GM12878 (cell line): ENCODE measurements at regions not wholly inside any gene's neighbourhood (a gene's known extent, or its start where the extent isn't known, plus 50 kb on each side); places are given as distances from the start of the nearest gene placed in this dataset.
"Not testable (repeated sequence)": the region's sequence is repeated elsewhere in the genome, so short reads cannot be mapped to it uniquely, and the experiment has no call there.

Source experiments
- ATAC-seq: fragments of 200-7000 bp; cut with Tn5 transposase; 3 replicates; pipeline ENCODE4 v1.9.1; 2020; ENCODE audit warnings: mild to moderate bottlenecking, moderate library complexity
- BruUV-seq: library from RNA; stranded (reverse); fragments of 400-500 nt; replicated peaks from 2 replicates; lab custom pipeline; 2021; lab: Mats Ljungman, UMichigan
- CTCF ChIA-PET: fragments of 300-600 bp; sonication (Branson Sonifier 250); formaldehyde crosslinking; extraction: SDS; loops from one replicate; lab custom pipeline; 2021; ENCODE audit warnings: inconsistent platforms; lab: Yijun Ruan, JAX
- POLR2A ChIA-PET: fragments of 350-600 bp; formaldehyde crosslinking; extraction: SDS; loops from one replicate; lab custom pipeline; 2021; ENCODE audit warnings: inconsistent platforms; lab: Charles Lee
- RAD21 ChIA-PET: fragments of 300-600 bp; sonication (Branson Sonifier 250); formaldehyde crosslinking; loops from one replicate; lab custom pipeline; 2023; ENCODE audit warnings: antibody characterized with exemption; ENCODE audit not compliant: unreplicated experiment; lab: Charles Lee
- SMC1A ChIA-PET: fragments of 300-600 bp; sonication (Branson Sonifier 250); formaldehyde crosslinking; loops from one replicate; lab custom pipeline; 2023; ENCODE audit not compliant: unreplicated experiment, uncharacterized antibody; lab: Charles Lee
- DNase-seq: peaks from one replicate; pipeline ENCODE4 v3.0.0-alpha.2; 2011; ENCODE audit warnings: low read depth, low spot score
- FAIRE-seq: peaks from 3 replicates; lab custom pipeline; 2011; peaks lifted over from hg19 to GRCh38; lab: Jason Lieb, UNC
- H2AFZ ChIP-seq: 2 replicates; pipeline ENCODE4 v1.6.0; 2011; ENCODE audit warnings: low read depth, low read length, control low read depth; ENCODE audit not compliant: control insufficient read depth
- H3K27ac ChIP-seq: 2 replicates; pipeline ENCODE4 v1.5.1; 2011; ENCODE audit warnings: control low read depth; ENCODE audit not compliant: control insufficient read depth, insufficient read depth
- H3K27me3 ChIP-seq, 2 experiments: replicated peaks in 1 of 2; 2 replicates each; pipeline versions ENCODE4 v1.6.0 to v1.6.1; 2011; ENCODE audit warnings: low read length in 1 of 2; ENCODE audit not compliant: control insufficient read depth in 2 of 2, insufficient read depth in 2 of 2
- H3K36me3 ChIP-seq, 2 experiments: 2 replicates each; pipeline ENCODE4 v1.5.1; 2011; ENCODE audit warnings: low read length in 1 of 2; ENCODE audit not compliant: control insufficient read depth in 2 of 2, insufficient read depth in 2 of 2
- H3K4me1 ChIP-seq: 2 replicates; pipeline ENCODE4 v1.6.1; 2011; ENCODE audit warnings: mild to moderate bottlenecking, low read length, moderate library complexity, mixed read lengths; ENCODE audit not compliant: control insufficient read depth, insufficient read depth
- H3K4me2 ChIP-seq: 2 replicates; pipeline ENCODE4 v1.6.0; 2011; ENCODE audit warnings: control low read depth; ENCODE audit not compliant: control insufficient read depth, insufficient read depth
- H3K4me3 ChIP-seq: fragments of 200-600 bp; sonication (generic); 2 replicates; pipeline ENCODE4 v1.5.1; 2016
- H3K79me2 ChIP-seq: 2 replicates; pipeline ENCODE4 v1.6.0; 2011; ENCODE audit warnings: low read length; ENCODE audit not compliant: control insufficient read depth, insufficient read depth
- H3K9ac ChIP-seq: 2 replicates; pipeline ENCODE4 v1.8.0; 2011; ENCODE audit warnings: low read length, control low read depth, mixed read lengths; ENCODE audit not compliant: control insufficient read depth, insufficient read depth
- H3K9me3 ChIP-seq: replicated peaks from 3 replicates; pipeline ENCODE4 v1.5.1; 2011; ENCODE audit warnings: mild to moderate bottlenecking, low read length; ENCODE audit not compliant: control insufficient read depth, insufficient read depth
- H4K20me1 ChIP-seq: 2 replicates; pipeline ENCODE4 v1.6.0; 2011; ENCODE audit not compliant: control insufficient read depth, insufficient read depth
- SRF ChIP-seq, 2 experiments: IDR thresholded peaks; 2 replicates each; pipeline ENCODE4 v1.6.1; 2011; ENCODE audit warnings: low read depth in 2 of 2, low read length in 2 of 2, mild to moderate bottlenecking in 1 of 2, moderate library complexity in 1 of 2
- WGBS: methylation state at CpG from one replicate; pipeline ENCODE4 v1.1.6; 2016; ENCODE audit warnings: low lambda C conversion rate; ENCODE audit not compliant: insufficient replicate concordance, insufficient coverage; ENCODE audit errors: missing lambda C conversion rate; 5-methylcytosine and 5-hydroxymethylcytosine counted together
- in situ Hi-C: fragments of 300-500 bp; cut with MboI; formaldehyde crosslinking; loops from 9 replicates; pipeline ENCODE4 v1.14.3; 2018; ENCODE audit warnings: mixed read lengths
- intact Hi-C: fragments of 100-400 bp; cut with micrococcal nuclease; formaldehyde crosslinking; loops from one replicate; pipeline ENCODE4 v1.14.2; 2022; ENCODE audit not compliant: unreplicated experiment

DNA sequence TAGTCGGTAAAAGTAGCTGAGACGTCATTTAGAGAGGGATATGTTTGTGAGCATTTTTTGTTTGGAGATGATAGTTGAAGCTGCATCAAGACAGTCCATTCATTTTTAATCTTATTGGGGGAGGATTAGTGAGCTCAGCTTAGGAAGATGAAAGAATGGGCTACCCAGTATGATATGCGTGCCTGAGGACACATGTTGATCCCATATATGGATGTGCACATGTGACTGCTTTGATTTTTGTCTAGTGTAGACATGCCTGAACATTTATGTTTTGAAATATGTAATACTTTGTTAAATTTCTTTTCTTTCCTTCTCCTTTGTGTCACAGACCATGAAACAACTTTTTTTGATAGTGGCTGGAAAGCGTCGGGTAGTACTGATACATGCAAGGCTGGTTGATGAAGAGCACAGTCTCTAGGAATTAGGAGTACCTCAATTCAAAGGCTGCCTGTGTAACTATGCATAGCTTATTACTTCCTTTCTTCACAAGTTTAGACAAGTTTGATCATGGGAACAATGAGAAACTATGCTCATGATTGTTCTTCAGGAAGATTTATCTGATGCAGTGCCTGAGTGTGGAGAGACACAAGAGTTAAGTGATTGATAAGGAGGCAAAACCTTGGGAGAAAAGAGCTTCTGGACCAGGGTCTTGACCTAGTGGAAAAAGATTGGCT is 62.1 kb upstream of the NUTM2F start:
- H3K27me3 ChIP-seq, H3K4me3 ChIP-seq, H3K27ac ChIP-seq, DNase-seq, H3K36me3 ChIP-seq, H3K9ac ChIP-seq, RAD21 ChIA-PET, H3K9me3 ChIP-seq, SMC1A ChIA-PET, H4K20me1 ChIP-seq, intact Hi-C loops, H2AFZ ChIP-seq, in situ Hi-C loops, H3K4me1 ChIP-seq, CTCF ChIA-PET, POLR2A ChIA-PET: not testable (repeated sequence)
- WGBS = 79% methylated on average over 3 of the region's 5 CpGs
- peaks cover 26% of the 10 kb centered on the region for H3K79me2 ChIP-seq
- BruUV-seq = TSS peak; percentile 4
- FAIRE-seq (peak; percentile 44), ATAC-seq (peak; percentile 17; the same call in 1 of the 3 replicates)
- H3K4me2 ChIP-seq = 0 out of 2 replicates have a peak overlapping the region, but pooled peaks have one; percentile 9
- TF ChIP-seq SRF (IDR thresholded peaks at IDR 0.05; ENCODE audit: low read depth in 2 of 2, low read length in 2 of 2) = 0 out of 4 replicates have a peak, but pooled peaks of 1 of the 2 experiments have one; percentile 18

DNA sequence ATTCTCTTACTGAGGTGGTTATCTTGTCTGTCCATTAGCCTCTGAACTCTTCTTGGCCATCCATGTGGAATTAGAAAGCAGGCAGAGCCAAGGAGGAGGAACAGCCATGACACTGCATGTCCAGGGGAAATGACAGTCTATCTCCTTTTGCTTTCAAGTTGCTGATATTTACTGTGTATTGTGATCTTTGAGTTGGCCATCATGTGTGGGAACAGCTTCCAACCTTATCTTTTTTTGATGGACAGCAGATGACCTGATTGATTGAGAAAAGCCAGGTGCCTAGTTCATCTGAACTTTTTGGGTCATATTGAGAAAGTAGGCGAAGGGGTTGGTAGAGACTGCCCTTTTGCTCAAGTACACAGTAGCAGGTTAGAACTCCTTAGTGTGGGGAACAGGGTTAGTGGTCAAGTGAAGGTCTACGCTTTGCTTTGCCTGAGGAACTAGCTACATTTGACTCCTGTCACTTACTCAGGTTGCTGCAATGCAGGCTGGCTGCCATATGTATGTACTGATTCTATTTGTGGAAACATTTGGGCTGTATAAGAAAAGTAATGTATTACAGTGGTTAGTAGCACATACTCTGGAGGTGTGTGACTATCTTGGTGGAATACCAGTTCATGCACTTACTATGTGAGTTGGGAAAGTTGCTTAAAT is 64.7 kb upstream of the NUTM2F start:
- BruUV-seq = TSS peak; percentile 39
- CTCF ChIA-PET, H3K4me1 ChIP-seq, H3K36me3 ChIP-seq, H3K9ac ChIP-seq, H4K20me1 ChIP-seq, H3K27me3 ChIP-seq, POLR2A ChIA-PET, FAIRE-seq, H3K27ac ChIP-seq, H2AFZ ChIP-seq, ATAC-seq, RAD21 ChIA-PET, in situ Hi-C loops, DNase-seq, intact Hi-C loops, H3K4me2 ChIP-seq, SMC1A ChIA-PET, H3K9me3 ChIP-seq, H3K4me3 ChIP-seq: not testable (repeated sequence)
- WGBS = no CpG with 5 or more reads among the region's 2 CpGs
- H3K79me2 ChIP-seq = peaks cover 17% of the 10 kb centered on the region

DNA sequence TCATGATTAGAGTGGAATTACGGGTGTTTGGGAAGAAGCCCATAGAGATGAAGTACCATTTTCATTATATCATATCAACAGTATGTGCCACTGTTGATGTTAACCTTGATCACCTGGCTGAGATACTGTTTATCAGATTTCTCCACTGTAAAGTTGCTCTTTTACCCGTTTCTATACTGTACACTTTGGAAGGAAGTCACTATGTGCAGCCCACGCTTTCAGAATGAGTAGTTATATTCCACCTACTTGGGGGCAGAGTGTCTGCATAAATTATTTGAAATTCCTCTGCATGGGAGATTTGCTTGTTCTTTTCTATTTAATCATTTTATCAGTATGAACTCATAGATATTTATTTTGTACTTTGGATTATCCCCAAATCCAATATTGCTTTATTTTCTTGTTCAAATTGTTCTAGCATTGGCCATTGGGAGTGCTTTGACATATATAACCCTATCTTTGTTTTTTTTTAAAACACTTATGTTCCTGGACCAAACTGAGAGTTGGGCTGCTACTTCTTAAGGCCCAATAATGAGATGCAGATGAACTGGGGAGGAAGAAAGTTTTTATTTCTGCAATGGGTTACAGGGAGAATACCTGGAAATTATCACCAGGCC is 69.4 kb upstream of the NUTM2F start:
- H3K9me3 ChIP-seq, H2AFZ ChIP-seq, H3K4me3 ChIP-seq, H3K36me3 ChIP-seq, H3K4me2 ChIP-seq, SMC1A ChIA-PET, H3K4me1 ChIP-seq, H3K27me3 ChIP-seq, intact Hi-C loops, H3K9ac ChIP-seq, RAD21 ChIA-PET, CTCF ChIA-PET, H4K20me1 ChIP-seq, in situ Hi-C loops, BruUV-seq, H3K27ac ChIP-seq, POLR2A ChIA-PET, DNase-seq, FAIRE-seq: not testable (repeated sequence)
- 36% methylated on average over 3 of the region's 3 CpGs for WGBS
- peak; percentile 56 for ATAC-seq
- H3K79me2 ChIP-seq = peaks cover 11% of the 10 kb centered on the region
